ENCODE measurements at regions not wholly inside any gene's neighbourhood (a gene's known extent, or its start where the extent isn't known, plus 50 kb on each side); places are given as distances from the start of the nearest gene placed in this dataset.
"Not testable (repeated sequence)": the region's sequence is repeated elsewhere in the genome, so short reads cannot be mapped to it uniquely, and the experiment has no call there.

- no peaks in the 10 kb centered on the region for H3K36me3 ChIP-seq (ENCODE audit: control insufficient read depth, insufficient read depth, low read length)
- FAIRE-seq = no peak
- H3K4me3 ChIP-seq (ENCODE audit: low read depth, low read length) = no peak overlapping the region
- H3K27me3 ChIP-seq (ENCODE audit: control insufficient read depth, insufficient read depth, low read length) = no peaks in the 10 kb centered on the region
- no peak for TF ChIP-seq CTCF (IDR thresholded peaks at IDR 0.05; ENCODE audit: insufficient read depth, low read length, severe bottlenecking)
- DNase-seq (ENCODE audit: low read depth) = no peak
Observed at GRCh38 chr9:101814064-101814463, 75.6 kb upstream of the GRIN3A start.

- FAIRE-seq; H3K27me3 ChIP-seq (ENCODE audit: control insufficient read depth, insufficient read depth, low read length); H3K36me3 ChIP-seq (ENCODE audit: control insufficient read depth, insufficient read depth, low read length); H3K4me3 ChIP-seq (ENCODE audit: low read depth, low read length); DNase-seq (ENCODE audit: low read depth): not testable (repeated sequence)
Observed at GRCh38 chr9:101807879-101808278, 69.4 kb upstream of the GRIN3A start.

GRCh38 chr9:101796044-101796443, 57.6 kb upstream of the GRIN3A start:
- DNase-seq (ENCODE audit: low read depth) (no peak), FAIRE-seq (no peak)
- H3K4me3 ChIP-seq (ENCODE audit: low read depth, low read length) = no peak overlapping the region
- no peak for TF ChIP-seq CTCF (IDR thresholded peaks at IDR 0.05; ENCODE audit: insufficient read depth, low read length, severe bottlenecking)
- no peaks in the 10 kb centered on the region for H3K36me3 ChIP-seq (ENCODE audit: control insufficient read depth, insufficient read depth, low read length)
- no peaks in the 10 kb centered on the region for H3K27me3 ChIP-seq (ENCODE audit: control insufficient read depth, insufficient read depth, low read length)

- FAIRE-seq = no peak
- H3K36me3 ChIP-seq (ENCODE audit: control insufficient read depth, insufficient read depth, low read length) = no peaks in the 10 kb centered on the region
- no peak overlapping the region for H3K4me3 ChIP-seq (ENCODE audit: low read depth, low read length)
- no peak for DNase-seq (ENCODE audit: low read depth)
- H3K27me3 ChIP-seq (ENCODE audit: control insufficient read depth, insufficient read depth, low read length) = no peaks in the 10 kb centered on the region
- TF ChIP-seq CTCF (IDR thresholded peaks at IDR 0.05; ENCODE audit: insufficient read depth, low read length, severe bottlenecking) = no peak
Observed at GRCh38 chr9:101795147-101795546, 56.7 kb upstream of the GRIN3A start.

- Histone ChIP-seq H3K4me3 (ENCODE audit: low read depth, low read length) (no peak overlapping the region), H3K36me3 (ENCODE audit: control insufficient read depth, insufficient read depth, low read length) (no peaks in the 10 kb centered on the region), H3K27me3 (ENCODE audit: control insufficient read depth, insufficient read depth, low read length) (no peaks in the 10 kb centered on the region)
- DNase-seq (ENCODE audit: low read depth) (no peak), FAIRE-seq (no peak)
- TF ChIP-seq CTCF (IDR thresholded peaks at IDR 0.05; ENCODE audit: insufficient read depth, low read length, severe bottlenecking) = no peak
Observed at GRCh38 chr9:101792475-101792874, 54.0 kb upstream of the GRIN3A start.

- TF ChIP-seq CTCF (IDR thresholded peaks at IDR 0.05; ENCODE audit: insufficient read depth, low read length, severe bottlenecking) = peak; percentile 29
- Histone ChIP-seq H3K36me3 (ENCODE audit: control insufficient read depth, insufficient read depth, low read length) (no peaks in the 10 kb centered on the region), H3K27me3 (ENCODE audit: control insufficient read depth, insufficient read depth, low read length) (no peaks in the 10 kb centered on the region), H3K4me3 (ENCODE audit: low read depth, low read length) (no peak overlapping the region)
- peak; percentile 32 for DNase-seq (ENCODE audit: low read depth)
- FAIRE-seq = no peak
Observed at GRCh38 chr9:101791938-101792337, 53.5 kb upstream of the GRIN3A start.
